Neural cell (in vitro differentiated cells): ENCODE measurements at regions not wholly inside any gene's neighbourhood (a gene's known extent, or its start where the extent isn't known, plus 50 kb on each side); places are given as distances from the start of the nearest gene placed in this dataset.
A peak's percentile ranks its signal among the peaks of the same experiment; 100 is the strongest.

Experiments
- EP300 ChIP-seq: fragments of 450-650 bp; conservative IDR thresholded peaks from 2 replicates; pipeline ENCODE4 v1.6.1; 2014; ENCODE audit warnings: antibody characterized with exemption, mild to moderate bottlenecking, moderate library complexity; ENCODE audit not compliant: poor library complexity, severe bottlenecking
- POLR2AphosphoS5 ChIP-seq: IDR thresholded peaks from 2 replicates; pipeline ENCODE4 v1.6.1; 2012
- RAD21 ChIP-seq: fragments of 450-650 bp; conservative IDR thresholded peaks from 2 replicates; pipeline ENCODE4 v1.6.1; 2014; ENCODE audit warnings: antibody characterized with exemption, mild to moderate bottlenecking, moderate library complexity
- TAF1 ChIP-seq: IDR thresholded peaks from 2 replicates; pipeline ENCODE4 v1.6.1; 2012; ENCODE audit warnings: low read depth
- TF ChIP-seq, protein P1 (sequence below): fragments of 450-650 bp; IDR thresholded peaks from 2 replicates; pipeline ENCODE4 v1.5.1; 2014; ENCODE audit warnings: antibody characterized with exemption, mild to moderate bottlenecking, moderate library complexity; ENCODE audit not compliant: poor library complexity, severe bottlenecking

DNA sequence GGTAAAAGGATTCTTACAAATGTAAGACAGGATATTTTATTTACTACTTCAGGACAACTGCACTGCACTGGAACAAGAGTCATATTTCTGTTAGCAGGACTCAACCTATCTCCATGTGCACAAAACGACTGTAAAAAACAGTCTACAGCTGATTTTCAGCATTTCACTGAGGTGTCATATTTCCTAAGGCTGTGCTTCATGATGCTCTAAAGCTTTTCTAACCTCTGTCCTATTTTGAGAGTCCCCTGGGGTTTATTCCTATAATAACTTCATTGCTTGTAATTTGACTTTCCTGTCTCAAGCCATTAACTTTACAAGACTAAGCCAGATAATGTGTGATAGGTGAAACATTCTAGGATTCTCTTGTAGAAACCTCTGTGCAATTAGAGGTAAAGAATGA lies 472.3 kb downstream of the HINT1 start:
- TF ChIP-seq, protein P1, sequence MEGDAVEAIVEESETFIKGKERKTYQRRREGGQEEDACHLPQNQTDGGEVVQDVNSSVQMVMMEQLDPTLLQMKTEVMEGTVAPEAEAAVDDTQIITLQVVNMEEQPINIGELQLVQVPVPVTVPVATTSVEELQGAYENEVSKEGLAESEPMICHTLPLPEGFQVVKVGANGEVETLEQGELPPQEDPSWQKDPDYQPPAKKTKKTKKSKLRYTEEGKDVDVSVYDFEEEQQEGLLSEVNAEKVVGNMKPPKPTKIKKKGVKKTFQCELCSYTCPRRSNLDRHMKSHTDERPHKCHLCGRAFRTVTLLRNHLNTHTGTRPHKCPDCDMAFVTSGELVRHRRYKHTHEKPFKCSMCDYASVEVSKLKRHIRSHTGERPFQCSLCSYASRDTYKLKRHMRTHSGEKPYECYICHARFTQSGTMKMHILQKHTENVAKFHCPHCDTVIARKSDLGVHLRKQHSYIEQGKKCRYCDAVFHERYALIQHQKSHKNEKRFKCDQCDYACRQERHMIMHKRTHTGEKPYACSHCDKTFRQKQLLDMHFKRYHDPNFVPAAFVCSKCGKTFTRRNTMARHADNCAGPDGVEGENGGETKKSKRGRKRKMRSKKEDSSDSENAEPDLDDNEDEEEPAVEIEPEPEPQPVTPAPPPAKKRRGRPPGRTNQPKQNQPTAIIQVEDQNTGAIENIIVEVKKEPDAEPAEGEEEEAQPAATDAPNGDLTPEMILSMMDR: no peak
- TF ChIP-seq POLR2AphosphoS5 (peak; percentile 26), RAD21 (no peak), EP300 (peak; percentile 38), TAF1 (no peak)
